ENCODE measurements at regions not wholly inside any gene's neighbourhood (a gene's known extent, or its start where the extent isn't known, plus 50 kb on each side); places are given as distances from the start of the nearest gene placed in this dataset.

DNA sequence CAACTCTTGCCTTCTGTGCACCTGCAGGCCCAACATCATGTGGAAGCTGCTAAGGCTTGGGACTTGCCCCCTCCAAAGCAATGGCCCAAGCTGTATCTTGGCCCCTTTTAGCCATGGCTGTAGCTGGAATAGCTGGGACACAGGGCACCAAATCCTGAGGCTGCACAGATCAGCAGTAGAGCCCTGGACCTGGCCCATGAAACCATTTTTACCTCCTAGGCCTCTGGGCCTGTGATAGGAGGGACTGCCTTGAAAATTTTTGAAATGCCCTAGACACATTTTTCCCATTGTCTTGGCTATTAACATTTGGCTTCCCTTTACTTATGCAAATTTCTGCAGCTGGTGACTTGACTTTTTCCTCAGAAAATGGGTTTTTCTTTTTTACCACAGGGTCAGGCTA lies 68.7 kb downstream of the ING1 start:
- no peak for TF ChIP-seq YY1 (IDR thresholded peaks at IDR 0.05; ENCODE audit: insufficient read depth, insufficient read length)
- no peak for TF ChIP-seq SUZ12 (IDR thresholded peaks at IDR 0.05; ENCODE audit: extremely low read depth, insufficient read depth, insufficient read length)
- no peak for TF ChIP-seq ZNF274 (IDR thresholded peaks at IDR 0.05; ENCODE audit: low read depth, low read length)

DNA sequence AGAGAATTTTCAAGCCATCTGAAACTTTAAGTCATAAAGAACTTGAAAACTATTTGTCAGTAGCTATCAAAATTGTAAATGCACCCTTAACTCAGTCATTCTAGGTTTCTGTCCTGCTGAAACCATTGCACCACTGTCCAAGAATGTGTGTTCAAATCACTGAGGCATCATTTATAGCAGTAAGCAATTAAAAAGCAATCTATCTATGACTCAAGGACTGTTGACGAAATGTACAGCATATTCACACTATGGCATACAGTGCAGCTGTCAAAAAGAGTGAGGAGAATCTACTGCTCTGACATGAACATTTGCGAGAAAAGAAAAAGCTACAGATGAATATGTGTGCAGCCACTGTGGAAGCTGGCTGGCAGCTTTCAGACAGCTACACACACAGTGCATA lies 71.2 kb downstream of the ING1 start:
- Histone ChIP-seq H3K27me3 (ENCODE audit: insufficient read depth, insufficient read length) (no peaks in the 10 kb centered on the region), H3K4me1 (ENCODE audit: insufficient read depth, insufficient read length) (no peaks in the 10 kb centered on the region), H3K36me3 (ENCODE audit: insufficient read depth, insufficient read length, low read length) (no peaks in the 10 kb centered on the region), H3K9ac (ENCODE audit: insufficient read length, low read depth) (no peak overlapping the region), H3K9me3 (ENCODE audit: insufficient read depth, low read length) (peaks cover 12% of the 10 kb centered on the region; the same call in 1 of the 2 replicates), H3K4me3 (ENCODE audit: insufficient read length, low read depth) (no peak overlapping the region)
- DNase-seq (ENCODE audit: low read depth, low spot score): no peak
- TF ChIP-seq YY1 (IDR thresholded peaks at IDR 0.05; ENCODE audit: insufficient read depth, insufficient read length) (no peak), ZNF274 (IDR thresholded peaks at IDR 0.05; ENCODE audit: low read depth, low read length) (no peak)

More for the DNA sequence above, 68.7 kb downstream of the ING1 start:
- DNase-seq (ENCODE audit: low read depth, low spot score): no peak
- H3K9ac ChIP-seq (ENCODE audit: insufficient read length, low read depth): no peak overlapping the region
- H3K4me1 ChIP-seq (ENCODE audit: insufficient read depth, insufficient read length): no peaks in the 10 kb centered on the region
- peaks cover 12% of the 10 kb centered on the region; the same call in 1 of the 2 replicates for H3K9me3 ChIP-seq (ENCODE audit: insufficient read depth, low read length)
- no peaks in the 10 kb centered on the region for H3K27me3 ChIP-seq (ENCODE audit: insufficient read depth, insufficient read length)
- H3K4me3 ChIP-seq (ENCODE audit: insufficient read length, low read depth): no peak overlapping the region
- no peaks in the 10 kb centered on the region for H3K36me3 ChIP-seq (ENCODE audit: insufficient read depth, insufficient read length, low read length)

DNA sequence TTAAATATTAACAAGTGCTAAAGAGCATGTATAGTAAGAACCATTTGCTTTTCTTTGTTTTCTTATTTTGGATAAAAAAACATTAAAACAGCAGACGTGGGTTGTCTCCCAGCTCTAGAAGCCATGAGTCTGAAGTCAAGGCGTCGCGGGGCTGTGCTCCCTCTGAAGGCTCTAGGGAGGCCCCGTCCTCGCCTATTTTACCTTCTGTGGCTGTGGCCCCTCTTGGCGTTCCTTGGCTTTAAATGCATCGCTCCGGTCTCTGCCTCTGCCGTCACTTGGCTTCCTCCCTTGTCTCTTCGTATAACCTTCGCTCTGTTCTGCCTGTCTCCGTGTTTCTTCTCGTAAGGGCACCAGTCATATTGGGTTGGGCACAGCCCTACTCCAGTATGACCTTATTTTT lies 75.3 kb downstream of the ING1 start:
- H3K9ac ChIP-seq (ENCODE audit: insufficient read length, low read depth): no peak overlapping the region

DNA sequence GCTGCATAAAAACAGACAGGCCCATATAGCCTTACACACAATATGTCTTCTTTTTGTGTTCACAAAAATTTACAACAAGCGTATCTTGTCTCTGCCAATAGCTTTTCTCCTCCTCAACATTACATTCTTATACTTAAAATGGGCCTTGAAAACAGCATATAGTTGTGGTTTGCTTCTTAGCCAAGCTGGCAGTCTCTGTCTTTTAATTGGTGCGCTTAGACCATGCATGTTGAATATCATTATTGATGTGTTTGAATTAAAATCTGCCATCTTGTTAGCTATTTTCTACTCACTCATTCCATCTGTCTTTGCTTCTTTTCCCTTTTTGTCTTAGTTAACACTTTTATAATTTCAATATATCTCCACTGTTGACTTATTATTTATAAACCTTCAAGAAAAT lies 76.4 kb downstream of the ING1 start:
- Histone ChIP-seq H3K9ac (ENCODE audit: insufficient read length, low read depth) (no peak overlapping the region), H3K36me3 (ENCODE audit: insufficient read depth, insufficient read length, low read length) (no peaks in the 10 kb centered on the region), H3K4me1 (ENCODE audit: insufficient read depth, insufficient read length) (no peaks in the 10 kb centered on the region), H3K9me3 (ENCODE audit: insufficient read depth, low read length) (peaks cover 22% of the 10 kb centered on the region), H3K27me3 (ENCODE audit: insufficient read depth, insufficient read length) (no peaks in the 10 kb centered on the region), H3K4me3 (ENCODE audit: insufficient read length, low read depth) (no peak overlapping the region)
- no peak for DNase-seq (ENCODE audit: low read depth, low spot score)
- TF ChIP-seq SUZ12 (IDR thresholded peaks at IDR 0.05; ENCODE audit: extremely low read depth, insufficient read depth, insufficient read length) (no peak), ZNF274 (IDR thresholded peaks at IDR 0.05; ENCODE audit: low read depth, low read length) (no peak), YY1 (IDR thresholded peaks at IDR 0.05; ENCODE audit: insufficient read depth, insufficient read length) (no peak)

More for the DNA sequence above, 75.3 kb downstream of the ING1 start:
- no peaks in the 10 kb centered on the region for H3K27me3 ChIP-seq (ENCODE audit: insufficient read depth, insufficient read length)
- no peak for DNase-seq (ENCODE audit: low read depth, low spot score)
- H3K4me1 ChIP-seq (ENCODE audit: insufficient read depth, insufficient read length): no peaks in the 10 kb centered on the region
- no peaks in the 10 kb centered on the region for H3K36me3 ChIP-seq (ENCODE audit: insufficient read depth, insufficient read length, low read length)
- peaks cover 22% of the 10 kb centered on the region for H3K9me3 ChIP-seq (ENCODE audit: insufficient read depth, low read length)
- TF ChIP-seq SUZ12 (IDR thresholded peaks at IDR 0.05; ENCODE audit: extremely low read depth, insufficient read depth, insufficient read length) (no peak), ZNF274 (IDR thresholded peaks at IDR 0.05; ENCODE audit: low read depth, low read length) (no peak), YY1 (IDR thresholded peaks at IDR 0.05; ENCODE audit: insufficient read depth, insufficient read length) (no peak)
- no peak overlapping the region for H3K4me3 ChIP-seq (ENCODE audit: insufficient read length, low read depth)

DNA sequence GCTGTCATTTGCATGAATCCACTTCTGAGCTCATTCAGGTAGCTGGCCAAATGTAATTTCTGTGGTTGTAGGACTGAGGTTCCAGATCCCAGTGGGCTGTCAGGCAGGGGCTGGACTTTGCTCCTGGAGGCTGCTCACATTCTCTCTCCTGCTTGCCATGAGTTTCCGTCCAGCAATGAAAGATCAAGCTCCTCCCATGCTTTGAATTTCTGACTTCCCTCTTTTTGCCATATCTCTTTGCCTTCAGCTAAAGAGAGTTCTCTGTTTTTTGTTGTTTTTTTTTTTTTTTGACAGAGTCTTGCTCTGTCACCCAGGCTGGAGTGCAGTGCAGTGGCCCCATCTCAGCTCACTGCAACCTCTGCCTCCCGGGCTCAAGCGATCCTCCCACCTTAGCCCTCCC lies 76.9 kb downstream of the ING1 start:
- Histone ChIP-seq H3K9ac (ENCODE audit: insufficient read length, low read depth) (no peak overlapping the region), H3K36me3 (ENCODE audit: insufficient read depth, insufficient read length, low read length) (no peaks in the 10 kb centered on the region), H3K4me3 (ENCODE audit: insufficient read length, low read depth) (no peak overlapping the region), H3K27me3 (ENCODE audit: insufficient read depth, insufficient read length) (no peaks in the 10 kb centered on the region), H3K4me1 (ENCODE audit: insufficient read depth, insufficient read length) (no peaks in the 10 kb centered on the region), H3K9me3 (ENCODE audit: insufficient read depth, low read length) (peaks cover 22% of the 10 kb centered on the region)
- TF ChIP-seq ZNF274 (IDR thresholded peaks at IDR 0.05; ENCODE audit: low read depth, low read length) (no peak), YY1 (IDR thresholded peaks at IDR 0.05; ENCODE audit: insufficient read depth, insufficient read length) (no peak), SUZ12 (IDR thresholded peaks at IDR 0.05; ENCODE audit: extremely low read depth, insufficient read depth, insufficient read length) (no peak)
- no peak for DNase-seq (ENCODE audit: low read depth, low spot score)

DNA sequence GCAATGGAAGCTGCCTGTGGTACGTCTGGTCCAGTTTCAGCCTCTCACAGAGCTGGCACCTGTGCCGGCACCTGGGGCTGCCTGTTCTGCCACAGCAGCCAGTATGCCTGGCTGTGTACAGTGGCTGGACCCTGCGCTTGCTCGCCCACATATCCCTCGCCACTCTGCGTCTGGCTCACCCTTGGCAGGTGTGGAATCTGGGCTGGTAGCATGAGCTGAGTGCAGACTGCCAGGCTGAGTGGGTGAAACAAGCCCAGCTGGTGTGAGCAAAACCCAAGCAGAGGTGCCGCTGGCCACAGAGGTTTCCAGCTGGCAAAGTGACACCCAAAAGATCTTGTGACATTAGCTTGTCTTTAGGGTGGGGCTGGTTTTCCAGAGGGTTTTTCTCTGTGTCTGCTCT lies 80.7 kb downstream of the ING1 start:
- peaks cover 22% of the 10 kb centered on the region for H3K9me3 ChIP-seq (ENCODE audit: insufficient read depth, low read length)
- TF ChIP-seq YY1 (IDR thresholded peaks at IDR 0.05; ENCODE audit: insufficient read depth, insufficient read length) (no peak), ZNF274 (IDR thresholded peaks at IDR 0.05; ENCODE audit: low read depth, low read length) (no peak), SUZ12 (IDR thresholded peaks at IDR 0.05; ENCODE audit: extremely low read depth, insufficient read depth, insufficient read length) (no peak)
- no peaks in the 10 kb centered on the region for H3K36me3 ChIP-seq (ENCODE audit: insufficient read depth, insufficient read length, low read length)
- H3K9ac ChIP-seq (ENCODE audit: insufficient read length, low read depth): no peak overlapping the region
- DNase-seq (ENCODE audit: low read depth, low spot score): no peak
- no peak overlapping the region for H3K4me3 ChIP-seq (ENCODE audit: insufficient read length, low read depth)
- H3K27me3 ChIP-seq (ENCODE audit: insufficient read depth, insufficient read length): peaks cover 6% of the 10 kb centered on the region
- H3K4me1 ChIP-seq (ENCODE audit: insufficient read depth, insufficient read length): no peaks in the 10 kb centered on the region

DNA sequence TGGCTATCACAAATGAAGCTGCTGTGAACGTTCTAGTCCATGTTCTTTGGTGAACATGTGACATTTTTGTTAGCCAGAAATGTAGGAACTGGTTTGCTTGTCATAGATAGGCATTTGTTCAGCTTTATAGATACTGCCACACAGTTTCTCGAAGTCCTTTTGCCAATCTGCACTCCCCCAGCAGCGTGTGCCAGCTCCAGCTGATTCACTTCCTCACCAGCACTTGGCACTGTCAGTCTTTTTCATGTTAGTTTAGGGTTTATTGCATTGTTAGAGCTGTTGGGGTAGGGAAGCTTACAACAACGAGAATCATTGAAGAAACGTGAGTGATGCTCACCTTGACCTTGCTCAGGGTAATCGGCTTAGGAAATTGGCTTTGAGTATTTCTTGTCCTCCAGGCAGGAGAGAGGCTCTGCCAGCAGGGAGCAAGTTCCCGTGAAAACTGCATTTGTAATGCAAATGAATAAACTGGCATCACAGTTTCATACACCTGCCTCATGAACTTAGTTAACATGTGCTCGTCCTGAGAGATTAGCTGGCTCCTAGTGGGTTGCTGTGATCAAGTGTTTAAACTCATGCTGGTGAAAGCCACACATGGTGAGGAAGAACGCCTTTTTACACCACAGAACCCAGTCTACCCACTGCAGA lies 83.9 kb downstream of the ING1 start:
- H3K36me3 ChIP-seq (ENCODE audit: insufficient read depth, insufficient read length, low read length): no peaks in the 10 kb centered on the region
- H3K9me3 ChIP-seq (ENCODE audit: insufficient read depth, low read length): peaks cover 12% of the 10 kb centered on the region; the same call in 1 of the 2 replicates
- no peak overlapping the region for H3K4me3 ChIP-seq (ENCODE audit: insufficient read length, low read depth)
- H3K4me1 ChIP-seq (ENCODE audit: insufficient read depth, insufficient read length): no peaks in the 10 kb centered on the region
- no peak for TF ChIP-seq SUZ12 (IDR thresholded peaks at IDR 0.05; ENCODE audit: extremely low read depth, insufficient read depth, insufficient read length)
- no peak for TF ChIP-seq YY1 (IDR thresholded peaks at IDR 0.05; ENCODE audit: insufficient read depth, insufficient read length)
- TF ChIP-seq ZNF274 (IDR thresholded peaks at IDR 0.05; ENCODE audit: low read depth, low read length): no peak
- peak; percentile 16 for DNase-seq (ENCODE audit: low read depth, low spot score)
- peaks cover 10% of the 10 kb centered on the region for H3K27me3 ChIP-seq (ENCODE audit: insufficient read depth, insufficient read length)
- no peak overlapping the region for H3K9ac ChIP-seq (ENCODE audit: insufficient read length, low read depth)

Measured in NT2/D1 (cell line).